WTC11 (cell line): ENCODE measurements at regions not wholly inside any gene's neighbourhood (a gene's known extent, or its start where the extent isn't known, plus 50 kb on each side); places are given as distances from the start of the nearest gene placed in this dataset.

Experiments used
- CREM ChIP-seq: sonication (generic); formaldehyde crosslinking; IDR thresholded peaks from 2 replicates; pipeline ENCODE4 v1.8.1; 2022; ENCODE audit warnings: mild to moderate bottlenecking, missing genetic modification reagents, moderate library complexity
- ETV6 ChIP-seq: sonication (generic); formaldehyde crosslinking; IDR thresholded peaks from 2 replicates; pipeline ENCODE4 v1.8.1; 2022; ENCODE audit warnings: mild to moderate bottlenecking, missing genetic modification reagents
- FOXK1 ChIP-seq: sonication (generic); formaldehyde crosslinking; IDR thresholded peaks from 2 replicates; pipeline ENCODE4 v1.8.0; 2022; ENCODE audit warnings: mild to moderate bottlenecking, moderate library complexity, missing genetic modification reagents
- MXD4 ChIP-seq: fragments of 250-450 bp; sonication (Bioruptor Pico); IDR thresholded peaks from 2 replicates; pipeline ENCODE4 v1.8.0; 2021; ENCODE audit warnings: mild to moderate bottlenecking, moderate library complexity, borderline replicate concordance
- SP1 ChIP-seq: sonication (generic); formaldehyde crosslinking; conservative IDR thresholded peaks from 2 replicates; pipeline ENCODE4 v1.8.1; 2022; ENCODE audit warnings: missing genetic modification reagents
- TEAD4 ChIP-seq: sonication (generic); formaldehyde crosslinking; IDR thresholded peaks from 2 replicates; pipeline ENCODE4 v1.8.0; 2022; ENCODE audit warnings: mild to moderate bottlenecking, missing genetic modification reagents
- ZNF317 ChIP-seq: sonication (generic); formaldehyde crosslinking; IDR thresholded peaks from 2 replicates; pipeline ENCODE4 v1.8.1; 2023; ENCODE audit warnings: low read depth, mild to moderate bottlenecking, moderate library complexity, missing genetic modification reagents, borderline replicate concordance
- TF ChIP-seq, protein P1 (sequence below): fragments of 200-600 bp; IDR thresholded peaks from 2 replicates; pipeline ENCODE4 v1.8.0; 2022; ENCODE audit warnings: antibody characterized with exemption
- TF ChIP-seq, protein P2 (sequence below): sonication (generic); formaldehyde crosslinking; IDR thresholded peaks from 2 replicates; pipeline ENCODE4 v1.8.1; 2022; ENCODE audit warnings: mild to moderate bottlenecking, missing genetic modification reagents, moderate library complexity, borderline replicate concordance
- TF ChIP-seq, protein P3 (sequence below): sonication (generic); formaldehyde crosslinking; conservative IDR thresholded peaks from 2 replicates; pipeline ENCODE4 v1.8.1; 2023; ENCODE audit warnings: mild to moderate bottlenecking, low read depth, missing genetic modification reagents, moderate library complexity
- TF ChIP-seq, protein P4 (sequence below): sonication (generic); formaldehyde crosslinking; IDR thresholded peaks from 2 replicates; pipeline ENCODE4 v1.8.0; 2022; ENCODE audit warnings: mild to moderate bottlenecking, missing genetic modification reagents

DNA sequence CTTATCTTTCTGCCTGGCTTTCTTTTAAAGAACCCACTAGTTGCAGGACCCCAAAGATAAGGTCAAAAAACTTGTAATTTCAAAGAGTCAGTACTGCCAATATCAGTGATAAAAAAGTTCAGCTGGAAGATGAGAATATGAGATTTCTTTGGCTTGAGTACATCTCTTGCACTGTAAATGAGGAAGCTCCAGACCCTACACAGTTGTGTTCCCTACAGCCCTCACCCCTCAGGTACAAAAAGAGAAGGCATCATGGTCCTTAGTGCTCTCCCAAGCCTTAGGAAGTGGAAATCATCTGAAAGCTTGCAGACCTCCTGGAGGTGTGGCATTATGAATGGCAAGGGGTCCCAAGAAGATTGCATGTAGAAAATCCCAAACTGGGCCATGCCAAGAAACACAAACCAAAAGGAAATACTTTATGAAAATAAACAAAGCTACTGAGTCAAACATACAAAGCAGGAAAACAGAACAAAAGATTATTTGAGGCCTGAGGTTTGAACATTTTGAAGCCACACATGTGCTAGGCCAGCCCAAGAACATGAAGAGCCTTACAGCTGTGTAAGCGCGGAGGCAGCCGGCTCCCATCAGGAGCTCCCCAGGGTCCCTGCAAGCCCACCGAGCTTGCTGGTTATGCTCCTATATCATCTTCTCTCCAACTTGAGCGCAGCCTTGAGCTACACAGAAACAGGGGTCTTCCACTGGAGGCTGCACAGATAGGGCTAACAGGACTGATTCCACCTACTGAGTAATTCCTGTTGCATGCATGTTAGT lies 217.0 kb downstream of the OSR1 start:
- TF ChIP-seq, protein P1, sequence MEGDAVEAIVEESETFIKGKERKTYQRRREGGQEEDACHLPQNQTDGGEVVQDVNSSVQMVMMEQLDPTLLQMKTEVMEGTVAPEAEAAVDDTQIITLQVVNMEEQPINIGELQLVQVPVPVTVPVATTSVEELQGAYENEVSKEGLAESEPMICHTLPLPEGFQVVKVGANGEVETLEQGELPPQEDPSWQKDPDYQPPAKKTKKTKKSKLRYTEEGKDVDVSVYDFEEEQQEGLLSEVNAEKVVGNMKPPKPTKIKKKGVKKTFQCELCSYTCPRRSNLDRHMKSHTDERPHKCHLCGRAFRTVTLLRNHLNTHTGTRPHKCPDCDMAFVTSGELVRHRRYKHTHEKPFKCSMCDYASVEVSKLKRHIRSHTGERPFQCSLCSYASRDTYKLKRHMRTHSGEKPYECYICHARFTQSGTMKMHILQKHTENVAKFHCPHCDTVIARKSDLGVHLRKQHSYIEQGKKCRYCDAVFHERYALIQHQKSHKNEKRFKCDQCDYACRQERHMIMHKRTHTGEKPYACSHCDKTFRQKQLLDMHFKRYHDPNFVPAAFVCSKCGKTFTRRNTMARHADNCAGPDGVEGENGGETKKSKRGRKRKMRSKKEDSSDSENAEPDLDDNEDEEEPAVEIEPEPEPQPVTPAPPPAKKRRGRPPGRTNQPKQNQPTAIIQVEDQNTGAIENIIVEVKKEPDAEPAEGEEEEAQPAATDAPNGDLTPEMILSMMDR: no peak
- TF ChIP-seq CREM: no peak
- no peak for TF ChIP-seq ZNF317
- TF ChIP-seq MXD4 (CRISPR knock-in tag): no peak
- TF ChIP-seq, protein P2, sequence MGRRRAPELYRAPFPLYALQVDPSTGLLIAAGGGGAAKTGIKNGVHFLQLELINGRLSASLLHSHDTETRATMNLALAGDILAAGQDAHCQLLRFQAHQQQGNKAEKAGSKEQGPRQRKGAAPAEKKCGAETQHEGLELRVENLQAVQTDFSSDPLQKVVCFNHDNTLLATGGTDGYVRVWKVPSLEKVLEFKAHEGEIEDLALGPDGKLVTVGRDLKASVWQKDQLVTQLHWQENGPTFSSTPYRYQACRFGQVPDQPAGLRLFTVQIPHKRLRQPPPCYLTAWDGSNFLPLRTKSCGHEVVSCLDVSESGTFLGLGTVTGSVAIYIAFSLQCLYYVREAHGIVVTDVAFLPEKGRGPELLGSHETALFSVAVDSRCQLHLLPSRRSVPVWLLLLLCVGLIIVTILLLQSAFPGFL (CRISPR knock-in tag): no peak
- TF ChIP-seq ETV6 (CRISPR knock-in tag): no peak
- TF ChIP-seq, protein P3, sequence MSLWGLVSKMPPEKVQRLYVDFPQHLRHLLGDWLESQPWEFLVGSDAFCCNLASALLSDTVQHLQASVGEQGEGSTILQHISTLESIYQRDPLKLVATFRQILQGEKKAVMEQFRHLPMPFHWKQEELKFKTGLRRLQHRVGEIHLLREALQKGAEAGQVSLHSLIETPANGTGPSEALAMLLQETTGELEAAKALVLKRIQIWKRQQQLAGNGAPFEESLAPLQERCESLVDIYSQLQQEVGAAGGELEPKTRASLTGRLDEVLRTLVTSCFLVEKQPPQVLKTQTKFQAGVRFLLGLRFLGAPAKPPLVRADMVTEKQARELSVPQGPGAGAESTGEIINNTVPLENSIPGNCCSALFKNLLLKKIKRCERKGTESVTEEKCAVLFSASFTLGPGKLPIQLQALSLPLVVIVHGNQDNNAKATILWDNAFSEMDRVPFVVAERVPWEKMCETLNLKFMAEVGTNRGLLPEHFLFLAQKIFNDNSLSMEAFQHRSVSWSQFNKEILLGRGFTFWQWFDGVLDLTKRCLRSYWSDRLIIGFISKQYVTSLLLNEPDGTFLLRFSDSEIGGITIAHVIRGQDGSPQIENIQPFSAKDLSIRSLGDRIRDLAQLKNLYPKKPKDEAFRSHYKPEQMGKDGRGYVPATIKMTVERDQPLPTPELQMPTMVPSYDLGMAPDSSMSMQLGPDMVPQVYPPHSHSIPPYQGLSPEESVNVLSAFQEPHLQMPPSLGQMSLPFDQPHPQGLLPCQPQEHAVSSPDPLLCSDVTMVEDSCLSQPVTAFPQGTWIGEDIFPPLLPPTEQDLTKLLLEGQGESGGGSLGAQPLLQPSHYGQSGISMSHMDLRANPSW: no peak
- TF ChIP-seq SP1 (CRISPR knock-in tag): no peak
- no peak for TF ChIP-seq TEAD4 (CRISPR knock-in tag)
- TF ChIP-seq, protein P4, sequence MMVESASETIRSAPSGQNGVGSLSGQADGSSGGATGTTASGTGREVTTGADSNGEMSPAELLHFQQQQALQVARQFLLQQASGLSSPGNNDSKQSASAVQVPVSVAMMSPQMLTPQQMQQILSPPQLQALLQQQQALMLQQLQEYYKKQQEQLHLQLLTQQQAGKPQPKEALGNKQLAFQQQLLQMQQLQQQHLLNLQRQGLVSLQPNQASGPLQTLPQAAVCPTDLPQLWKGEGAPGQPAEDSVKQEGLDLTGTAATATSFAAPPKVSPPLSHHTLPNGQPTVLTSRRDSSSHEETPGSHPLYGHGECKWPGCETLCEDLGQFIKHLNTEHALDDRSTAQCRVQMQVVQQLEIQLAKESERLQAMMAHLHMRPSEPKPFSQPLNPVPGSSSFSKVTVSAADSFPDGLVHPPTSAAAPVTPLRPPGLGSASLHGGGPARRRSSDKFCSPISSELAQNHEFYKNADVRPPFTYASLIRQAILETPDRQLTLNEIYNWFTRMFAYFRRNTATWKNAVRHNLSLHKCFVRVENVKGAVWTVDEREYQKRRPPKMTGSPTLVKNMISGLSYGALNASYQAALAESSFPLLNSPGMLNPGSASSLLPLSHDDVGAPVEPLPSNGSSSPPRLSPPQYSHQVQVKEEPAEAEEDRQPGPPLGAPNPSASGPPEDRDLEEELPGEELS (CRISPR knock-in tag): no peak
- TF ChIP-seq FOXK1: no peak
